Smooth muscle cell (in vitro differentiated cells): ENCODE measurements at regions not wholly inside any gene's neighbourhood (a gene's known extent, or its start where the extent isn't known, plus 50 kb on each side); places are given as distances from the start of the nearest gene placed in this dataset.

Source experiments
- DNase-seq: peaks from one replicate; lab custom pipeline; 2025; ENCODE audit not compliant: unreplicated experiment; lab: John Stamatoyannopoulos, UW
- H2AFZ ChIP-seq: fragments of 200-600 bp; sonication (generic); 2 replicates; pipeline ENCODE4 v1.6.0; 2016; ENCODE audit warnings: antibody characterized with exemption, low read depth, mild to moderate bottlenecking
- H3F3A ChIP-seq: fragments of 200-600 bp; sonication (generic); 2 replicates; pipeline ENCODE4 v1.6.0; 2017; ENCODE audit warnings: antibody characterized with exemption, low read depth
- H3K27ac ChIP-seq: fragments of 200-600 bp; sonication (generic); 2 replicates; pipeline ENCODE4 v1.5.1; 2016; ENCODE audit warnings: low read depth, mild to moderate bottlenecking
- H3K27me3 ChIP-seq: fragments of 200-600 bp; sonication (generic); 2 replicates; pipeline ENCODE4 v1.6.1; 2016; ENCODE audit warnings: low read depth, mild to moderate bottlenecking
- H3K36me3 ChIP-seq: fragments of 200-600 bp; sonication (generic); 2 replicates; pipeline ENCODE4 v1.5.1; 2016; ENCODE audit warnings: low read depth
- H3K4me1 ChIP-seq: fragments of 200-600 bp; sonication (generic); 2 replicates; pipeline ENCODE4 v1.5.1; 2016; ENCODE audit warnings: low read depth
- H3K4me2 ChIP-seq: fragments of 200-600 bp; sonication (generic); 2 replicates; pipeline ENCODE4 v1.6.0; 2016; ENCODE audit warnings: mild to moderate bottlenecking
- H3K4me3 ChIP-seq: fragments of 200-600 bp; sonication (generic); 2 replicates; pipeline ENCODE4 v1.5.1; 2016; ENCODE audit warnings: mild to moderate bottlenecking
- H3K79me2 ChIP-seq: fragments of 200-600 bp; sonication (generic); 2 replicates; pipeline ENCODE4 v1.6.0; 2016; ENCODE audit warnings: low read depth, mild to moderate bottlenecking
- H3K9ac ChIP-seq: fragments of 200-600 bp; sonication (generic); 2 replicates; pipeline ENCODE4 v1.6.0; 2016; ENCODE audit warnings: low read depth
- H3K9me3 ChIP-seq: fragments of 200-600 bp; sonication (generic); replicated peaks from 2 replicates; pipeline ENCODE4 v1.5.1; 2016; ENCODE audit warnings: low read depth
- H4K20me1 ChIP-seq: fragments of 200-600 bp; sonication (generic); 2 replicates; pipeline ENCODE4 v1.6.0; 2016; ENCODE audit warnings: low read depth
- CTCF ChIP-seq: fragments of 200-600 bp; sonication (generic); IDR thresholded peaks from 2 replicates; pipeline ENCODE4 v1.5.1; 2017; ENCODE audit warnings: borderline replicate concordance, mild to moderate bottlenecking, antibody characterized with exemption; ENCODE audit not compliant: insufficient read depth, poor library complexity, severe bottlenecking
- WGBS: methylation state at CpG from one replicate; pipeline ENCODE4 v1.1.7; 2016; ENCODE audit warnings: low lambda C conversion rate; 5-methylcytosine and 5-hydroxymethylcytosine counted together

- Histone ChIP-seq H3K79me2 (no peaks in the 10 kb centered on the region), H3K27me3 (no peaks in the 10 kb centered on the region), H3K27ac (no peak overlapping the region), H3K4me2 (no peak overlapping the region), H3F3A (no peaks in the 10 kb centered on the region), H3K4me1 (no peaks in the 10 kb centered on the region), H3K4me3 (no peak overlapping the region), H4K20me1 (no peaks in the 10 kb centered on the region), H3K9ac (no peak overlapping the region), H3K36me3 (no peaks in the 10 kb centered on the region), H3K9me3 (no peaks in the 10 kb centered on the region), H2AFZ (no peak overlapping the region)
- no peak for TF ChIP-seq CTCF
- WGBS = 94% methylated on average over 5 of the region's 5 CpGs
- no peak for DNase-seq
These were observed 561.2 kb upstream of the MDFIC2 start for GRCh38 chr3:70873686-70874085.

- Histone ChIP-seq H3F3A (no peaks in the 10 kb centered on the region), H3K9ac (no peak overlapping the region), H3K4me3 (no peak overlapping the region), H3K27ac (no peak overlapping the region), H3K27me3 (no peaks in the 10 kb centered on the region), H3K79me2 (no peaks in the 10 kb centered on the region), H4K20me1 (no peaks in the 10 kb centered on the region), H3K36me3 (no peaks in the 10 kb centered on the region), H3K4me2 (no peak overlapping the region), H2AFZ (no peak overlapping the region), H3K4me1 (no peaks in the 10 kb centered on the region), H3K9me3 (no peaks in the 10 kb centered on the region)
- no peak for DNase-seq
- TF ChIP-seq CTCF = no peak
- 73% methylated on average over 4 of the region's 4 CpGs for WGBS
These were observed 559.6 kb upstream of the MDFIC2 start for GRCh38 chr3:70871909-70872656.

- H2AFZ ChIP-seq = no peak overlapping the region
- H3K4me3 ChIP-seq = no peak overlapping the region
- no peaks in the 10 kb centered on the region for H3K79me2 ChIP-seq
- no peak for DNase-seq
- no peaks in the 10 kb centered on the region for H3K9me3 ChIP-seq
- no peaks in the 10 kb centered on the region for H3K27me3 ChIP-seq
- H4K20me1 ChIP-seq = no peaks in the 10 kb centered on the region
- no peak overlapping the region for H3K27ac ChIP-seq
- no peaks in the 10 kb centered on the region for H3K36me3 ChIP-seq
- no peaks in the 10 kb centered on the region for H3F3A ChIP-seq
- no peak for TF ChIP-seq CTCF
- H3K4me1 ChIP-seq = no peaks in the 10 kb centered on the region
- no peak overlapping the region for H3K9ac ChIP-seq
- H3K4me2 ChIP-seq = no peak overlapping the region
These were observed 558.1 kb upstream of the MDFIC2 start for GRCh38 chr3:70870576-70870975.

GRCh38 chr3:70868561-70868960 is 556.1 kb upstream of the MDFIC2 start:
- Histone ChIP-seq H3K79me2 (no peaks in the 10 kb centered on the region), H3K27ac (no peak overlapping the region), H3K4me2 (no peak overlapping the region), H2AFZ (no peak overlapping the region), H3K9ac (no peak overlapping the region), H3K4me1 (no peaks in the 10 kb centered on the region), H3K27me3 (no peaks in the 10 kb centered on the region), H3F3A (no peaks in the 10 kb centered on the region), H3K9me3 (peaks cover 3% of the 10 kb centered on the region), H3K4me3 (no peak overlapping the region), H4K20me1 (no peaks in the 10 kb centered on the region), H3K36me3 (no peaks in the 10 kb centered on the region)
- TF ChIP-seq CTCF = no peak
- WGBS = 82% methylated on average over 2 of the region's 2 CpGs
- DNase-seq = no peak
